ENCODE measurements at regions not wholly inside any gene's neighbourhood (a gene's known extent, or its start where the extent isn't known, plus 50 kb on each side); places are given as distances from the start of the nearest gene placed in this dataset.

DNA sequence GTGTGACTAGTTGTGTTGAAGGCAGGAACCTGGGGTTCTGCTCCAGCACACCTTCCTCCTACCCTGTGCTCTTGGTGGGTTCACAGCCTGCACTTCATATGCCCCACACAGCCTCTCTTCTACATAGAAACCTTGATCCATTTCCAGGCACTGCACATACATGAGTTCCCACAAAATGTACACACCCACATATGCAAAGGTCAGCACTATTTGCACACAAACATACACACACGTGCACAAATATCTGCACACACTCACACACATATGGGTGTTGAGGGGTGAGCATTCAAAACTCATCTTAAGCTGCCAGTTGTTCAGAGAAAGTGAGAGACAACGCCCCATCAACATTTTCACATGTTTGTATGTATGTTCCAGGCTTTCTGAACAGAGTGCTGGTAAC, 201.0 kb downstream of the BARX2 start:
- Histone ChIP-seq H4K8ac (replicated peaks; ENCODE audit: insufficient read length, low read depth, low read length) (no peak overlapping the region), H3K4ac (ENCODE audit: low read depth, low read length) (no peak overlapping the region), H4K5ac (ENCODE audit: insufficient read length, low read depth, low read length) (no peak overlapping the region), H3K79me1 (ENCODE audit: insufficient read depth, low read depth, low read length, poor library complexity, severe bottlenecking) (no peaks in the 10 kb centered on the region), H3K18ac (ENCODE audit: insufficient read length, low read depth, low read length) (no peak overlapping the region), H2BK12ac (ENCODE audit: insufficient read length, low read depth, low read length) (no peak overlapping the region), H3K79me2 (ENCODE audit: insufficient read depth, low read length) (no peaks in the 10 kb centered on the region), H4K91ac (ENCODE audit: insufficient read length, low read depth, low read length) (no peak overlapping the region), H3K9ac (ENCODE audit: extremely low read depth, insufficient read length, low read length) (no peak overlapping the region), H2BK15ac (ENCODE audit: low read depth, low read length) (no peak overlapping the region), H2BK5ac (ENCODE audit: insufficient read length, low read length) (no peak overlapping the region), H3K4me2 (ENCODE audit: insufficient read depth, insufficient read length, low read length) (no peak overlapping the region), H4K20me1 (ENCODE audit: control insufficient read depth, insufficient read depth, insufficient read length) (no peaks in the 10 kb centered on the region), H3K4me1 (ENCODE audit: insufficient read depth, low read length) (no peaks in the 10 kb centered on the region), H3K56ac (ENCODE audit: insufficient read length, low read depth, low read length) (no peak overlapping the region), H2BK20ac (ENCODE audit: low read depth, low read length, poor library complexity, severe bottlenecking) (no peak overlapping the region), H3K23ac (ENCODE audit: insufficient read length, low read depth, low read length) (no peak overlapping the region), H3K23me2 (ENCODE audit: insufficient read length, low read depth, low read length, poor library complexity, severe bottlenecking) (no peaks in the 10 kb centered on the region), H3K27me3 (ENCODE audit: insufficient read depth, low read length) (no peaks in the 10 kb centered on the region), H3T11ph (ENCODE audit: low read length) (no peak overlapping the region), H3K9me3 (ENCODE audit: control insufficient read depth, low read depth, low read length) (no peaks in the 10 kb centered on the region), H2AFZ (ENCODE audit: low read length) (no peak overlapping the region), H2AK5ac (ENCODE audit: insufficient read length, low read length) (no peak overlapping the region), H2BK120ac (ENCODE audit: low read depth, low read length, poor library complexity, severe bottlenecking) (no peak overlapping the region), H3K27ac (ENCODE audit: insufficient read length, low read depth, low read length) (no peak overlapping the region), H3K14ac (ENCODE audit: insufficient read depth, low read length) (no peak overlapping the region)
- Mint-ChIP-seq H3K27me3 (ENCODE audit: low read depth) (peaks cover 3% of the 10 kb centered on the region; the same call in 1 of the 2 replicates), H3K4me1 (no peaks in the 10 kb centered on the region), H3K4me3 (no peak overlapping the region), H3K27ac (no peak overlapping the region), H3K9me3 (peaks cover 0 to 7% of the 10 kb centered on the region in 2 experiments; a peak in 2 of 5 replicates), H3K36me3 (ENCODE audit: insufficient read depth in 1 of 3, low read depth in 3 of 3) (no peaks in the 10 kb centered on the region)
- no peak for DNase-seq
- WGBS (ENCODE audit: extremely low coverage, insufficient read length, low lambda C conversion rate) = no CpG with 5 or more reads among the region's 2 CpGs
- TF ChIP-seq CTCF (conservative IDR thresholded peaks at IDR 0.05) = no peak
